T follicular helper cell (primary cell): ENCODE measurements at regions not wholly inside any gene's neighbourhood (a gene's known extent, or its start where the extent isn't known, plus 50 kb on each side); places are given as distances from the start of the nearest gene placed in this dataset.

Source experiments
- DNase-seq: peaks from one replicate; pipeline ENCODE4 v3.0.0-alpha.2; 2020; ENCODE audit warnings: low read depth

DNA sequence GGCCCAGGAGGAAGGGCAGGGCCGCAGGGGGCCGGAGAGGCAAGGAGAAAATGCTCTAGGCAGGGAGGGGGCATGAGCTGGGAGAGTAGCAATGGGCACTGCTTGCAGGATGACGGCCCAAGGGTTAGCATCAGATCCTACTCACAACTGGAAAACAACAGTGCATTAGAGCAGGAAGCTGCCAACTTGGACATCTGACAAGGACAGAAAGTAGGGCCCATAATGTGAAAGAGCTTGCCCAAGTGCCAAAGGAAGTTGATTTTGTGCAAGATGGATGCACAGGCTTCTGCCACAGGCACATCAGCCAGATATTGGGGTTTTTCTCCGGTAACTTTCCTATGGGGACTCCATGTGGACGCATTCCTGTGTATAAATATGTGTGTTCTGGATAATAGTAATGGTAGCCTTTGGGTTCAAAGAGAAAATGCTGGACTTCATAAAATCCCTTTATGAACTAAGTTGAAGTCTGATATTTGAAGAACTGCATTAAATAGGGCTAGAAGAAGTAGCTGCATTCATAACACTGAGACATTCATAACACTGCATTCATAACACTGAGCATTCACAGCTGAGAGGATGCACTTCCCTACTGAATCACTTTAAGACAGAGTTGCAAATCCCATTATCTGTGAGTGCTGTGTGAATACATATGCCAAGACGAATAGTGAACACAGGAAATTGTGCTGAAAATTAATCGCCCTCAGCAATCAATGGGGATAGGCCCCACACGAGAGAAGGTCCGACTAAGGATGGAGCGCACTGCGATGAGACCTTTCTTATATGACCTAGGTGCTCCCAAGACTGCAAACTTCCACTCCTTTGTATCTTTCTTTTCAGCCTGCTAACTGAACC is 235.6 kb upstream of the PRDM1 start:
- no peak for DNase-seq

DNA sequence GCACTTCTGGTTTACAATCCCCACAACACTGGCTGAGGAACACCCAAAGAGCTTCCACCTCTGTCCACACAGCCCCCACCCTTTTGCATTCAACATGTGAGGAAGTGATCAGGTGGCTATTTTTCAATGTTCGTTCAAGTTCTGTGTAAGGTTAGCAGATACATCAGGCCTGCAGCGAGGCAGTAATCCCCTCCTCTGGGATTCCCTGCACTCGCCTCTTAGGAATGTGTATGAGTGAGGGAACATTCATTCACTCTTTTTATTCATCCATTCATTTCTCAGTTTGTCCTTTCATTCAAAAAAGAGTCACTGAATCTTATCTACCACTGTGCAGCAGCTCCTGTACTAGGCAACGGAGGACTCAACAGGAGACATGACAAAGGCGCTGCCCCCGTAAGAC is 236.4 kb upstream of the PRDM1 start:
- no peak for DNase-seq

DNA sequence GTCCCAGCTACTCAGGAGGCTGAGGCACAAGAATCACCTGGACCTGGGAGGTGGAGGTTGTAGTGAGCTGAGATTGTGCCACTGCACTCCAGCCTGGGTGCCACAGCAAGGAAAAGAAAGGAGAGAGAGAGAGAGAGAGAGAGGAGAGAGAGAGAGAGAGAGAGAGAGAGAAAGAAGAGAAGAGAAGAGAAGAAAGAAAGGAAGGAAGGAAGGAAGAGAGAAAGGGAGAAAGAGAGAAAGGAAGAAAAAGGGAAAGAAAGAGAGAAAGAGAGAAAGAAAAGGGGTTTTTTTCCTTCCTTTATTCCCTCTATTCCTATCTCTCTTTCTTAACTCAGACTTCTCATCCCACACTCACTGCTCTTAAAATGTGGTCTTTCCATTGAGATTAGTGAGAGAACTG is 238.7 kb upstream of the PRDM1 start:
- no peak for DNase-seq

DNA sequence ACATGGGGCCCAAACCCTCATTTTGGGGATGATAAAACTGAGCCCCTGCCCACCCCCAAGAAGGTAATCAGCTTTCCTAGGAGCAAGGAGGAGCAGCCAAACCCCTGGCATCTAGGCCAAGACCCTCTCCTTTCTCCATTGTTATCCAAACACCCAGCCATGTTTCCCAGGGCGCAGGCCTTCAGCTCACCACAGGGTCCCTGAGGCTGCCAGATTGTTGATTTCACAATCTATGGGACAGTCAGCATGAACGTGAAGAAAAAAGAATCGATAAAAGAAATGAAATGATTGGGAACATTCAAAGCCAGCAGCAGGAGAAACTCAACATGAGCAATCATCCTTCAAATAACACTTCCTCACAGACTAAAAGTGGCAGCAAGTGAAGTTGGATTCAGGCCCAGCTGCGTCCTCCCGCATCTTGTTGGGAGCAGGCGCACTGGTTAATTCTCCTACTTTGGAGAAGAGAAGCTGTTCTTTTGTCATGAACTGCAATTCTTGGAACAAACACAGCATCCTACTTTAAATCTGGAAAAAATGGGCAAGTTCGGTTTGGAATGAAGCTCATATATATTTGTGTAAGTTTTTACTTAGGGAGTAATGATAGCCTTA is 241.8 kb upstream of the PRDM1 start:
- DNase-seq: no peak

DNA sequence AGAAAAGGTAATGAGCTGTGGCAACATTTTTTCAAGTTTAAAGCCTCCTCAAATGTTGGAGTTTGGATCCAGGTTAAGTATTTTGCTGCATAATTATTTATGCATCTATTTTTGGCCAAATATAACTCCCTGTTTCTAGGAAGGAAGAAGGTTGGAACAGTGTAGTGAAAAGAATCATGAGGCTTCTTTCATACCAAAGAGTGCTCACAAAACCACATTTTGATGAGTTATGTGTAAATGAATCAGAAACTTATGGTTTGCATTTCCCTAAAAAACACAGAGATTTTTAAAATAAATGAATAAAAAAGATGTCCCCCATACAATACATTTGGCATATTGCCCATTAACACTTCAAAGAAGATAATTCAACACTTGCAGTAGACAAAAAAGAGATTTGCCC is 246.9 kb upstream of the PRDM1 start:
- DNase-seq: no peak

DNA sequence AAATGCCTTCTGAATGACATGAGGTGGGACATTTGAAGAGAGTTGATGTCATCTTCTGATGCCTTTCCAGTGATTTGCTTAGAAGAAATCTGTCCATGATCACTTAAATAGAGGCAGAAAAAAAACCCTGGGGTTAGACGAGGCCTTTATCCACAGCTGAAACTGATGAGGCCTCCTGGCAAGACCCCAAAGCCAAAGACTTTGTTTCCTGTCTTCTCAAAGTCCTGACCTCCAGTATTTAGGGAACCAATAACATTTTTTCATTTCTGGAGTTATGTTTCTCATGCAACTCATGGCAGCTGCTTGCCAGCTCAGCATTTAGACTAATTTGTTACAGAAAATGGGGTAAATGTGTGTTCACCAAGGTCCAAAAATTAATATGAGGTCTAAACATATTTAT is 248.0 kb upstream of the PRDM1 start:
- no peak for DNase-seq

DNA sequence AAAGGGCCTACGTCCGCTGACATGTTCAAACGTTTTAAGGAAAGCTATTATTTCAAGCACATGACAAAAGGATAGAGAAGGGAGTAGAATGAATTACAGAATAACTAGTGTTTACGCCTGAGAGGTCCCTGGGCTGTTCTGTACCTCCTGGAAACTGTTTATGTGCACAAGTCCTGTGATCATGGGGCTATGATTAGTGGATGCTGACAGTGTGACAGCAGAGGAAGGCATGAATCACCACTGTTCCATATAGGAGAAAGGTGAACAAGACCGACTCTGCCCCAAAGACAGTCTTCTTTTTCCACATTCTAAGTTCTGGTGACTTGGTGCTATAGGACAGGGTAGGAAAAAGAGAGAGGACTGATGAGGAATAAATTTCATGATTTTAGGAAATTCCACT is 249.2 kb upstream of the PRDM1 start:
- DNase-seq: no peak

DNA sequence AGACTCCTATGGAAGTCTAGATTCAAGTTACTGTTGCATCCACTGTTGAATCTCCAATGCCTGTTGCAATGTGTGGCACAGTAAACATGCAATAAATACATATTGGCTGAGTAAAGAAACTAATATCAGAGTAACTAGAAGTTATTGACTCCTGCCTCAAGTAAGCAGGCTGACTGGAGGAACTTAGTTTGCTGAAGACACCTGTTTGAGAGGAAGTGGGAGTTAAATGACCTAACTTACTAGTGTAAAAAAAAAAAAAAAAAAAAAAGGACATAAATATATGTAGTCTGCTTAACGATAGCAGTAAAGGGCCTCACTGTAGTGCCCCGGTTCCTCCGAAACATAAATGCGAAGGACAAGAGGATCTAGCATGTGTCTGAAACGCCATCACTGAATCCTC is 249.8 kb upstream of the PRDM1 start:
- DNase-seq: no peak

DNA sequence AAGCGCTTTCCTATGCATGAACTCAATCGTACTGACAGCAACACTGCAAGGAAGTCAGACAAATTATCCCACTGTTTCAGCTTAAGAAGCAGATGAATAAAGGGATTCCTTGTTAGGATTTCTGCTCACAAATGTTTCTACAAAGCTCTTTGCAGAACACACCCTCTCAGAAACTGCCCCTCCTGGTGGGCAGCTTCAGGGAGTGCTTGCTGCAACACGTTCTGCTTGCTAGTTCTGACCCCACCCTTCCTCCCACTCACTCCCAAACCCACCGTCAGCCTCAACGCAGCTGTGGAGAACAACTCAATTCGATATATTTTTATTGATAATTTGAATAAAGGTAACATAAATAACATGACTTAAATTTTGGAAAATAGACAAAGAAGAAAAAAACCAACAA is 250.8 kb upstream of the PRDM1 start:
- DNase-seq: no peak

DNA sequence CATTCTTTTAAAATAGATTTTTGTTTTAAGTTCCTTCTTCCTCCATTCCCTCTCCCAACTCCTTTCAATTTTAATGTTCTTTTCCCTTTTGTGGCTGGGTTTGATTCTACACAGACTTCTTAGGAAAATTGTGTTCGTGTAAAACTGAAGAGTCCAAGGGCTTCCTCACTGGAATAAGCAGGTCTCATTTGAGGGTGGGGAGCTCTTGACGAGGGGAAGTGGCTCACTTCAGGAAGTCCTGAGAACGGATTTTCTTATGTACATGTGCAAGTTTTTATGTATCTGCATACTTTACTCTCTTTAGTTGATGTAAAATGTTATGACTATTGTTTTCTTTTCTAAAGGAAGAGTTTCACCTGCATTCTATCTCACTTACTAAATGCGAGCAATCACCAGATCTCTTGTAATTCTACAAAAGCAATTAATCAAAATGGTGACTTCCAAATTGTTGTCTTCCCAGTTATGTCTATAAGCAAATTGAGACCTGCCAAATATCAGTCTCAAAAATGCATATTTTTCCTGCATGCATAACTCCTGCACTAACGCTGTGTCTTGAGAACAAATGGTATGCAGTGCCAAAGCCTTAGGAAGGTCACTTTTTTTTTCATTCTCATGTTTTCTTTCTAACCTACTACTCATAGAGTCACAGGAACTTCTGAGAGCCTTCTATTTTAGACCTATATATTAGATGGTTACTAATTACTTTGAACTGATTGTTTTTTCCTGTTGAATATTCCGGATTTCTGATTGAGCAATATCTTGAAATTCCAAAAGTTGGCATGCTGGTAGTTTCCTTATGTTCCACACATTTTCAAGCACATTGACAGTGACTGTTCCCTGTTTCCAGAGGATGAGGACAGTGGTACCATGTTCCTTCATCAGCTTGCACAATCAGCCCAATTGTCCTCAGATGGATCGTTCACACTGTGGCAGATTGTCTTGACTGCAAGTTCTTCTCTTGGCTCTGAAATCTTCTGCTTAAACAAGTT is 251.9 kb upstream of the PRDM1 start:
- no peak for DNase-seq

DNA sequence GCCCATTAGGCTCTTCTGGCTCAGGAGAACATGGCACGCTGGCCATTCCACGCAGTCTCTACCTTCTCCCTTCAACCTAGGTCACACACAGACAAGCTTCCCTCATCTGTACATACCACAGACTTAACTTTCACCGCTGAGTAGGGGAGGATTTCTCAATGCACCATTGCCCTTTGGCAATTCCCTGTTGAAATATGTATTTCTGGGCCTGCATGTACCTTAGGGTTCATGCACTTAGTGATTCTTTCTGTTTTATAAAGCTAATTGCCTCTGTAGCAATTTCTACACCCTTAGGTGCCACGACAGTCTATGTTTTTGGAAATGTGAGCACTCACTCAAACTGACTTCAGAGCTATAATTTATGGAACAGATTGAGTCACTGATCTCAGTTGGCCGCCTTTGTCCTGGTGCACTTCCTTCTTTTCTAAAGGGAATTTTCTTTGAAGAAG is 253.8 kb upstream of the PRDM1 start:
- DNase-seq: no peak

DNA sequence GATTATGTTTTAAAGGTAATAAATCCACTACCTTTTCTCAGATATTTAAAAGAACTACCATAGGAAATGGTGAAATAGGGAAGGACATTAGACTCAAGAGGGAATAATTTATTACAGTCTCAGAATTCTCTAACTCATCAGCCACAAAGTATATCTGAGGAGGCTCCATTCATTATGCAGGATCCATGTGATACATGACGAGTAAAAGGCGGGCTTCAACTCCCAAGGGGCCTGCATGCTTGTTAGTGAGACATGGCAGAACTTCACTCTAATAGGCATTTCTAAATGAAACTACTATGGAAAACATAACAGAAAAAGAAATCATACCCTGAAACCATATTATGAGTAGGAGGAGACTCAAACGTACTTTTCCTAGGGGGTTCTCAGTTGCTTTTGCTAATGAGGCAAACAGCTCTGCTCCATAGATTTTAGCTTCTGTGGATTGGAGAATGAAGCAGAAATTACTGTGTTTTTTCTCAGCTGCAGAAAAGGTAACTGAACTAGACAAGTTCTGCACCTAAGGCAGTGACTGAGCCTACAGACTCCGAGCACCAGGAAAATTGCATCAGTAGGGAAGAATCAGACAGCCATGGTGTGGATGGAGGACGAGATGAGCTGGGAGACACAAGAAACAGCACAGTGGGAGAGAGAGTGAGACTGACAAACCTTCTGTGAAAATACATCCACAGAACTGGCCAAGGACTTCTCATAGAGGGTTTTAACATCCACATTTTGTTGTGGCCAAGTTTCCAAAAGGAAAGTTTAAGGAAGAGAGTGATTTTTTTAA is 254.6 kb upstream of the PRDM1 start:
- no peak for DNase-seq

DNA sequence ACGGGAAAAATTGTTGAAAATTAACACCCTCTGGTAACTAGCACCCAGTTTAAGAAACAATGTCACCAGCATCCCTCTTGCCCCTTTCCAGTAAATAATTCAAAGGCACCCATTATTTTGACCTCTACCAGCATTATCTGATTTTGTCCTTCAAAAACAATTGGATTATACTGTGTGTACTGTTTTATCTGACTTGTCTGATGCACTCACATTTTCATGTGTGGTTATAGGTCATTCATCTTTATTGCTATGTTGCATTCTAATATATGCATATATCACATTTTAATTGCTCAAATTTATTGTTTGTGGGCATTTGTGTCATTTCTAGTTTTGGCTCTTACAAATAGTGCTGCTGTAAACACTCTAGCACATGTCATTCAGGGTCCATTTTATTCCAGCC is 260.9 kb upstream of the PRDM1 start:
- no peak for DNase-seq

DNA sequence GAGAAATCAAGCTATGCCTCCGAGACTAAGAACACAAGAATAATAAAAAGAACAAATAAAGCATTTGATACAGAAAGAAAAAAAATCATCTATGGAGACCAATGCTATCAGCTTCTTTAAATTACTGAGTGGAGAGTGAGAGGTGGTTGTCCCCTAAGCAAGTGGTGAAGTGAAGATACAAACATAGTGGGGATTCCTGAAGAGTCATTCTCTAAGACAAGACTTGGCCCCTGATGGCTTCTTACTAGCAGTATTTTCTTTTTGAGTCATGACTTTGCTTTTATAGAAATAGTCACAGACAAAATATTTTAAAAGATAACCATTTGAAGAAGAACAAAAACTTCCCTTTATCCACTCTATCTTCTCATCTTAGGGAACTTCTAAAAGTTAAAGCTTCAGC is 261.4 kb upstream of the PRDM1 start:
- no peak for DNase-seq

DNA sequence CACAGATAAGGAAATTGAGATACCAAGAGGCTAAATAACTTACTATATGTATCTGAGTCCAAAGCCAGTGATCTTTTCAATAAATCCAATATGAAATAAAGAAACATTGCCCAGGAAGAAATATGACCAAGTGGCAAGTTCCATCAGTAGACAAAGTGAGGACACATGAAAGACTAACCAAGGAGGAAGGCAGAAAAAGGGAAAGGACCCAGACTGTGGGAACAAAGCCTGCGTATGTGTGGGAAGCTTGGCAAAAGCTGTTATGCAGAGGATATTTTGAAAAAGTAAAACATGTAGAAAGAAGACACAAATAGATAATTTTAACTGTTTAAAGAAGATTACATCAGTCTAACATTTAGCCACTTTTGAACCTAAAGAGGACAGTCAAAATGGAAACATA is 264.4 kb upstream of the PRDM1 start:
- DNase-seq: no peak

DNA sequence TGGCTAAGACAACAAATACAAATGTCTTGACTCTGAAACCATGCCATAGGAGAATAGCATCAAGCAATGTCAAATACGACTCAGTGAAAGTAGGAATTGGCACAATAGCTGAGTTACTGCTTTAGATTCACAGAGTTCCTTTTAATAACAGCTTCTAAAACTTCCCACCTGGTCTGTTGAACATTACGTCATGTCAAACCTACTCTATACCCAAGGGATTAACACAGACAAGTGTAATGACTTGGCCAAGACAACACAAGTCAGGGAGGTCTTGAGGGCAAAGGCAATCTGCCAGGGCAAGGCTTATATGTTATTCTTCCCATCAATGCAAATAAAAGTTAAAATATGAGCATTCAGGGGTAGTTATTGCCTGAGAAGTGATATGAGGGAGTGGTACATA is 265.1 kb upstream of the PRDM1 start:
- no peak for DNase-seq

DNA sequence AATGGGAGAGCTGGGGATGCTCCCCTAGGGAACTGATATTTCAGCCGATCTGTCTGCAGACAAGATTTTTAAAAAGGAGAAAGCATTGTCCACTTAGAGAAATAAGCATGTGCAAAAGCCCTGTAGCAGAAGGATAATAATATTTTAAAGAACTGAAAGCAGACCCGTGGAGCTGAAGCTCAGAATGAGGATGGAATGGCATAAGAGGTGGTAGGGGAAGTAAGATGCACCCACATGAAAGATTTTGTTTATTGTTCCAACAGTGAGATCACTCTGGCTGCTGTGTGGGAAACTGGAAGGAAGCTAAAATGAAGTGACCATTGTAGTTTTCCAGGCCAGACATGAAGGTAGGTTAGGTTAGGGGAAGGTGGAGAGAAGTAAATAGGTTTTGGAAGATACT is 266.4 kb upstream of the PRDM1 start:
- DNase-seq: no peak

DNA sequence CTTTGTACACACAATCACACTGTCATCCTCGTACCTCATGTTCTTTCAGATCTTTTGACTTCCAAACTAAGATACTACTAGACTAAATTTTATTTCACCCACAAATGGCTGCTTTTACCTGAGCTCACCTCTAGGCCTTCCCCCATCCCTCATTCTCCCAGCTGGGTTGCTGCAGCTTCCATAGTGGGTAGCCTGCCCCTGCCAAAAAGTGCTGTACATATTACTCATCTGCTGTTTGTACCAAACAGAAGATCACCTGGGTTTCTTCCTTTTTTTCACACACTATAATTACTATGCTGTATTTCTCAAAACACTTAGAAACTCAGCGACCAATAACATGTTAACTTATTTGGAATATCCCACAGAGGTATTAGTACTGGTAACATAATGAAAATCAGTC is 267.6 kb upstream of the PRDM1 start:
- DNase-seq: no peak

DNA sequence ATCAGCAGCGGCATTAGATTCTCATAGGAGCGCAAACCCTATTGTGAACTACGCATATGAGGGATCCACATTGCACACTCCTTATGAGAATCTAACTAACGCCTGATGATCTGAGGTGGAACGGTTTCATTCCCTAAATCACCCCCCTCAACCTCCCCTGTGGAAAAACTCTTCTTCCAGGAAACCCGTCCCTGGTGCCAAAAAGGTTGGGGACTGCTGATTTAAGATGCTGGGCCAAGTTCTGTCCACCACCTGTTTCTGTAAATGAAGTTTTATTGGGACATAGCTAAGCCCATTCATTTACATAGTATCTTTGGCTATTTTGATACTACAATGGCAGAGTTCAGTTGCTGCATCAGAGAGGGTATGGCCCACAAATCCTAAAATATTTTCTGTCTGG is 268.2 kb upstream of the PRDM1 start:
- no peak for DNase-seq

DNA sequence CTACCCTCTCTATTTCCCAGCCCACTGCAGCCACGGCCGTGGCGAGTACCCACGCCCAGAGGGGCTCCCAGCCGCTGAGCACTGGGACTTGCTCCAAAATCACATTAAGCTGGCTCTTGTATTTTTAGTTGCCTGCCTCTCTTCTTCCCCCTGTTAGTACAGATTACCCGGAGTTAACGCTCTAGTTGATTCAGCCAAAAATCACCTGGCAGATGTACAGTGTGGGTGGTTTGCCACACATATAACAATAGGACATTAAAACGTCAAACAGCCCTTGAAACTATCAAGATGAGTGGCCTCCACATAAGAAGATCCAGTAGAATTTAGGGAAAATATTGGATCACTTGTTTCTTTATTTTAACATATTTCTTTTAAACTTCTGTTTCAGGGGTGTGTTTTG is 268.8 kb upstream of the PRDM1 start:
- DNase-seq: no peak

DNA sequence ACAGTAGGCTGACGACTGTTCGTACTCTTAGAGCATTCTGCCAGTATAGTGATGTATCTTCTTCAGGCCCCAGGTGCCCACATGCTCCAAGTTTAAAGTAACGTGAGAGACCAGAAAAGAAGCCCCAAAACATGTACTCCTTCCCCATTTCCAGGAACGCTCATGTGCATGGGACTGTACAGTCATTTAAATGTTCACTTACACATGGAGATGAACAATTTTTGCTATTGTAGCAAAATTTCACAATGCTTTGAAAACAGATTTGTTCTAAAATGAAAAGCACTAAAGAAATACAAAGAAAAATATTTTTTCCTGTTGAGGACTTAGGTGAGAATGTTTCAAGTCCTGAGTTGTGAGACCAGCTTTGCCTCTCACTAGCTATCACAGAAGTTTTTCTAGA is 269.3 kb upstream of the PRDM1 start:
- no peak for DNase-seq
